NCI-H2227 treated with DMSO at 0.1 percent for 48 hours (cell line): ENCODE measurements at regions not wholly inside any gene's neighbourhood (a gene's known extent, or its start where the extent isn't known, plus 50 kb on each side); places are given as distances from the start of the nearest gene placed in this dataset.

Source experiments
- DNase-seq: peaks from one replicate; lab custom pipeline; 2025; lab: John Stamatoyannopoulos, UW

GRCh38 chr1:29836651-29837646, 600.6 kb downstream of the PTPRU start:
- no peak for DNase-seq

GRCh38 chr1:29835874-29836273, 599.6 kb downstream of the PTPRU start:
- DNase-seq = no peak

GRCh38 chr1:29835406-29835805, 599.1 kb downstream of the PTPRU start:
- peak; percentile 37 for DNase-seq

- no peak for DNase-seq
These were observed 597.3 kb downstream of the PTPRU start for GRCh38 chr1:29833581-29833980.

- no peak for DNase-seq
These were observed 596.6 kb downstream of the PTPRU start for GRCh38 chr1:29832936-29833335.

- no peak for DNase-seq
These were observed 596.1 kb downstream of the PTPRU start for GRCh38 chr1:29832471-29832870.

- no peak for DNase-seq
These were observed 595.3 kb downstream of the PTPRU start for GRCh38 chr1:29831500-29832117.

- DNase-seq = no peak
These were observed 594.6 kb downstream of the PTPRU start for GRCh38 chr1:29830916-29831315.

GRCh38 chr1:29830383-29830782, 594.1 kb downstream of the PTPRU start:
- DNase-seq = no peak

GRCh38 chr1:29829448-29830344, 593.4 kb downstream of the PTPRU start:
- DNase-seq = no peak

GRCh38 chr1:29828526-29829447, 592.5 kb downstream of the PTPRU start:
- DNase-seq = no peak

- DNase-seq = no peak
These were observed 591.6 kb downstream of the PTPRU start for GRCh38 chr1:29827801-29828525.

GRCh38 chr1:29827237-29827750, 591.0 kb downstream of the PTPRU start:
- no peak for DNase-seq

- no peak for DNase-seq
These were observed 590.3 kb downstream of the PTPRU start for GRCh38 chr1:29826646-29827045.

- DNase-seq = no peak
These were observed 589.7 kb downstream of the PTPRU start for GRCh38 chr1:29825941-29826415.

GRCh38 chr1:29825274-29825940, 589.1 kb downstream of the PTPRU start:
- no peak for DNase-seq

GRCh38 chr1:29824511-29825273, 588.4 kb downstream of the PTPRU start:
- no peak for DNase-seq

- DNase-seq = no peak
These were observed 587.7 kb downstream of the PTPRU start for GRCh38 chr1:29824025-29824424.

GRCh38 chr1:29823561-29823960, 587.2 kb downstream of the PTPRU start:
- no peak for DNase-seq
